Stimulated activated CD8-positive, alpha-beta memory T cell treated with anti-CD3 and anti-CD28 coated beads, Interleukin-12 subunit alpha, Interleukin-12 subunit beta, amount 100 ng/mL, for 24 hours (primary cell): ENCODE measurements at regions not wholly inside any gene's neighbourhood (a gene's known extent, or its start where the extent isn't known, plus 50 kb on each side); places are given as distances from the start of the nearest gene placed in this dataset.
"Not testable (repeated sequence)": the region's sequence is repeated elsewhere in the genome, so short reads cannot be mapped to it uniquely, and the experiment has no call there.

Source experiments
- DNase-seq: peaks from one replicate; pipeline ENCODE4 v3.0.0-alpha.2; 2020; ENCODE audit errors: extremely low read depth

DNA sequence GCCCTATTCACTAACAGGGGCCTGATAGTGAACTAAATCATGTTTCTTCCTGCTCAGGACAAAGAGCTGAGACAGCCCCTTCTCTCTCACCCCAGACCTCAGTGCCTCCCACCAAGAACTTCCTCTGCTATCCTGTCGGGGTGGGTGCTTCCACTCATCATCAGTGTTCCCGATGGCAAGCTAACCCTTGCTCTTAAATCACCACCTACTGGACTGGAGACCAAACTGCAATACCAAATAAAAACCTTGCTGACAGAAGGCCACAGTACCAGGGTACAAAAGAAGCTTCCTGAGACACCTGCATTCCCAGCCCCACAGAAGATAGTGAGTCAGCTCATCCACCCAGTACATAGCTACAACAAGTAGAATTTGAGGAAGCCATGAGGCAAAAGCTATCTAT, 799.5 kb downstream of the LTN1 start:
- no peak for DNase-seq

DNA sequence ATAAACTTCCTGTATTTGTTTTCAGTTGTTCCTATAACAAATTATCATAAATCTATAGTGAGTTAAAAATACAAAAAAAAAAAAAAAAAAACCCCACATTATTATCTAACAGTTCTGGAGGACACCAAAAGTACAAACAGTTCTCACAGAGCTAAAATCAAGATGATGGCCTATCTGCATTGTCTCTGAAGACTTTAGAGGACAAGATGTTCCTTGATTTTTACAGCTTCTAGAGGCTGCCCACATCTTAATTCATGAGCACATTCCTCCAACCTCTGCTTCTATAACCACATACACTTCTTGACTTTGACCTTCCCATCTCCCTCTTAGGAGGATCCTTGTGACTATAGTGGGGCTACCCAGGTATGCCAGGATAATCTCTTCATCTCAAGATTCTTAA, 806.1 kb downstream of the LTN1 start:
- DNase-seq: no peak

DNA sequence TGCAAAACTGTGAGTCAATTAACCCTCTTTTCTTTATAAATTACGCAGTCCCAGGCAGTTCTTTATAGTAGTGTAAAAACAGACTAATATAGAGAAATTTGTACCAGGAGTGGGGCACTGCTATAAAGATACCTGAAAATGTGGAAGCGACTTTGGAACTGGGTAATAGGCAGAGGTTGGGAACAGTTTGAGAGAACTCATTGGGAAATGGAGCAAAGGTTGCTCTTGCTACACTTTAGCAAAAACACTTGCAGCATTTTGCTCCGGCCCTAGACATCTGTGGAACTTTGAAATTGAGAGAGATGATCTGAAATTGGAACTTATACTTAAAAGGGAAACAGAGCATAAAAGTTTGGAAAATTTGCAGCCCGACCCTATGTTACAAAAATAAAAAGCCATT, 810.9 kb downstream of the LTN1 start:
- no peak for DNase-seq

DNA sequence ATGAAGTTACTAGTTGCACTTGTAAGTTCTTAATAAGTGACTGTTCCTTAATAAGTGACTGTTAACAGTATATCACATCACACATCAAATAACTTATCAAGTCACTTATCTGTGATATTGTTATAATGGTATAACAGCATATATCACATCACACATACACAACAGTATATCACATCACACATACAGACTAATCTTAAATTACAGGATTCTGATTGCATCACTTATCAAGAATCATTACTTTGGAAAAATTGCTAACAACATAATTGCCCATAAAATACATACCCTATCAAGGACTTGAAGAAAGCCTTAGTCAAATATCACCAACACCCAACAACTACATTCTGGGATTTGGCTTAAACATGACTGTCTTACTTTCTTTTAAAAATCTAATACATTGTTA, 813.5 kb downstream of the LTN1 start:
- no peak for DNase-seq

DNA sequence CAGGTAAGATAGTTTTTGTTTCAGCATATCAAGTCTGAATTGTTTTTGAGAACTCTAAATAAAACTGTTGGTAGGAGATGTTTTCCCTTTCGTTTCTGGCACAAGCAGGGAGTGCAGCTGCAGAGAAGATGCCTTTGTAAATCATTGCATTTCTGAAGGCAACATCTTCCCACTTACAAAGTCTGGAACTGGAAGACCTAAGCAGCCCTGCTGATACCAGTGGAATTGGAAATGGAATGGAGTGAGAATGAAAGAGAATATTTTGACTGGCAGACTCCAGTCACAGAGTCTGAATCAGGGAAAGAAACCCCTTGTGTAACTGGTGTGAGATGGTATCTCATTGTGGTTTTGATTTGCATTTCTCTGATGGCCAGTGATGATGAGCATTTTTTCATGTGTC, 815.6 kb downstream of the LTN1 start:
- no peak for DNase-seq

DNA sequence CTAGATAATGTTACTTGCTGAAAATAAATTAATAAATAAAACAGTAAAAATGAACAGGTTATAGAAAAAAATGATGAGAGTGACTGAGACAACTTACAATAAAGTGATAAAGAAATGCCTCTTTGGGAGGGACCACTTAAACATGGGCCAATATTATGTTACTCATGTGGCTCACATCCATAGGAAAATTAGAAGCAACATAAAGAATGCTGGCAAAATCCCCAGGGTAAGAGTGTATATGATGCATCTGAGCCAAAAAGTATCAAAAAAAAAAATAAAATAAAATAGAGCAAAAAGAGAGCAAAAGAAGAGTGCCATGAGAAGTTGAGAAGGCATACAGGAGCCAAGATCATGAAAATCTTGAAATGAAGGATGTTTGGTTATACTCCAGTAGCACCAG, 818.0 kb downstream of the LTN1 start:
- no peak for DNase-seq

DNA sequence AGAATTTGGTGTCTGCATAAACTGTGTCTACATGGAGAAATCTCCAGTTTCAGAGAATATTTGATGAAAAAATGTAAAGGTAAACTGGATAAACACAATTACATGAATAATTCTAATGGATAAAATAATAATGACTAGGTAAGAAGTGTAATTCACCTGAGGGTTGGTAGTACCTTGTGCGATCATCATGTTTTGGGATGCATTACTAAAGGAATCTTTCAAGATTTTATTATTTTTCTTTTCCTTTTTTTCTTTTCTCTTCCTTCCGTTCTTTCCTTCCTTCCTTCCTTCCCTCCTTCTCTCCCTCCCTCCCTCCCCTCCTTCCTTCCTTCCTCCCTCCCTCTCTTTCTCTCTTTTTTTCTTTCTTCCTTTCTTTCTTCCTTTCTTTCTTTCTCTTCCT, 818.7 kb downstream of the LTN1 start:
- DNase-seq: no peak

DNA sequence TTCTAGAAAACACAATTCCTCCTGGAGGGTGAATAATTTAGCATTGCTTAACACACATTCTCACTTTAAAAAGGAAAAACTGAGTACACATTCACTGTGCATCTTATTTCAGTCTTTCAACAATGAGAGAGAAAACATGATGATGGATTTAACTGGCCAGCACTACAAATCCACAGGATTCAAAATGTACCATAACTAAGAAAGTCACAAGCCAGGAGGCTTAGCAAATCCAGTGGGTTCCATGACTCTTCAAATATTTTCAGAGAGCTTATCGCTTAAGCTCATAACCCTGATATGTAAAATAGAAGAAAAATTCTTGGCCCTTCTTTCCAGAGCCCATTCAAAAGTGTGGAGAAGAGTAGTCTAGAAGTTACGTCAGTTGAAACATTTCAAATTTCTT, 820.3 kb downstream of the LTN1 start:
- no peak for DNase-seq

DNA sequence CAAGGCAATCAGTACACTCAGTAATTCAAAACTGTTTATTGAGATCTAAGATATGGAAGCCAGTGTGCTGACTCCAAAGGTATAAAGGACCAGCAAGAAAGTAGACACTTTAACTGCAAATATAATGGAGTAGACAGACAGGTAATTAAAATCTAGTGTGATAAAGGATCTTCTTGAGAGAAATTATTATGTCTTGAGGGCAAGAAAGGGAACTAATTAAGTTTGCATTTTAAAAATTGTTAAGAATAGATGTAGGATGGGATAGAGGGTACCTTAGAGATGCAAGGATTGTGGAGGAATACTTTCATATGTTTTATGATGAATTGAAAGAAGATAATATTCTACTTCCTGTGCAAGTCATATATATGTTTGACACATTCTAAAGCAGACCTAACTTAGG, 825.3 kb downstream of the LTN1 start:
- DNase-seq: no peak

DNA sequence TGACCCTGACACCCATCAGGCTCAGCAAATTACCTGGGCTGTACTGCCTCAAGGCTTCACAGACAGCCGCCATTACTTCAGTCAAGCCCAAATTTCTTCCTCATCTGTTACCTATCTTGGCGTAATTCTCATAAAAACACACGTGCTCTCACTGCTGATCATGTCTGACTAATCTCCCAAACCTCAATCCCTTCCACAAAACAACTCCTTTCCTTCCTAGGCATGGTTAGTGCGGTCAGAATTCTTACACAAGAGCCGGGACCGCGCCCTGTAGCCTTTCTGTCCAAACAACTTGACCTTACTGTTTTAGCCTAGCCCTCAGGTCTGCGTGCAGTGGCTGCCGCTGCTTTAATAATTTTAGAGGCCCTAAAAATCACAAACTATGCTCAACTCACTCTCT, 828.2 kb downstream of the LTN1 start:
- DNase-seq: not testable (repeated sequence)

DNA sequence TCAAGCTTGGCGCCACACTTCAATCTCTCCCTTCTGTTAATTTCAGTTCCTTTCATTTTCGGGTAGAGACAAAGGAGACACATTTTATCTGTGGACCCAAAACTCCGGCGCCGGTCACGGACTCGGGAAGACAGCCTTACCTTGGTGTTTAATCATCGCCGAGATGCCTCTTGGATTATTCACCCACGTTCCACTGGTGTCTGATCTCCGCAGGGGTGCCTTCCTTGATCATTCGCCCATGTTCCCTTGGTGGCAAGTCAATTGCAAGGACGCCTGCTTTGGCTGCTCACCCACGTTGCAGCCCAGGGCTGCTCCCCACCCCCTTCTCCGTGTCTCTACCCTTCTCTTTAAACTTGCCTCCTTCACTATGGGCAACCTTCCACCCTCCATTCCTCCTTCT, 830.6 kb downstream of the LTN1 start:
- DNase-seq: not testable (repeated sequence)

DNA sequence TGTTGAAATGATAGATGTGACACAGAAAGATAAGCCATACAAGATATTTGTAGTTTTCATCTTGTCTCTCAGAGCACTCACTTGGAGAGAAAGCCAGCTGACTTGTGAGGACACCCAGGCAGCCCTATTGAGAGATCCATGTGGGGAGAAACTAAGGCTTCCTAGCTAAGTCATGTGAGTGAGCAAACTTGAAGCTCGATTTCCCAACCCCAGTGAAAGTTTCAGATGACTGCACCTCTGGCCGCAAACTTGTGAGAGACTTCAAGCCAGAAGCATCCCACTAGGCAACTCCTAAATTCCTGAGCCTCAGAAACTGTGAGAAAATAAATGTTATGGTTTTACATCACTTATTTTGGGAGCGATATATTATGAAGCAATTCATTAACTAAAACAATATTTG, 832.3 kb downstream of the LTN1 start:
- no peak for DNase-seq

DNA sequence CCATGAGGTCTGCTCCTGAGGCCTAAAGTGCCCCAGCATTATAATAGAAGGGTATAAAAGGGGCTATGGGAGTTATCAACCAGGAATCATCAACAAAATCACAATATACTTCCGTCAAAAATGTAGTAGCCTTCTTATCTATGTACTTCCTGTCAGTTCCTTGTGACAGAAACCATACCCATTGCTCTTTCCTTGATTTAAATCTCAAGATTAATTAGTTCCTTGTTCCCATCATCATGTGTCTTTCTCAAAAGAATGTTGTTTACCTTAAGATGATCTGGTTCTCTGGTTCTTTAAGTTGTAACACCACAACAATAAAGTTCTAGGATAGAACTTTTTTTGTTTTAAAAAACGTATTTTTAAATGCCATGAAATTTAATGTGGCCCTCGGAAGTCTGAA, 833.3 kb downstream of the LTN1 start:
- no peak for DNase-seq

DNA sequence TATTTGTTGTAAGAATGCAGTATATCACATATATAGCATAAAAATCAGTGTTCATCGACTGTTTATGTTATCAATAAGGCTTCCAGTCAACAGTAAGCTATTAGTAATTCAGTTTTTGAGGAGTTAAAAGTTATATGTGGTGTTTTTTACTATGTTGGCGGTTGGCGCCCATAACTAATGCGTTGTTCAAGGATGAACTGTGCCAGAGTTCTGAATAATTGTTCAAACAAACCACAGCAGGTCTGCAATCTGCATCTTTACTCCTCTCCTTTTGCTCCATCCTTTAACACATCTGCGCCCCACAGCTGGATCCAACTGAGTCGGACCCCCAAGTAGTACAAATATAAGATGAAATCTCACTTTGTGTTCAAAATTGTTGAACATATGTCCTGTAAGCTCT, 836.1 kb downstream of the LTN1 start:
- DNase-seq: no peak

DNA sequence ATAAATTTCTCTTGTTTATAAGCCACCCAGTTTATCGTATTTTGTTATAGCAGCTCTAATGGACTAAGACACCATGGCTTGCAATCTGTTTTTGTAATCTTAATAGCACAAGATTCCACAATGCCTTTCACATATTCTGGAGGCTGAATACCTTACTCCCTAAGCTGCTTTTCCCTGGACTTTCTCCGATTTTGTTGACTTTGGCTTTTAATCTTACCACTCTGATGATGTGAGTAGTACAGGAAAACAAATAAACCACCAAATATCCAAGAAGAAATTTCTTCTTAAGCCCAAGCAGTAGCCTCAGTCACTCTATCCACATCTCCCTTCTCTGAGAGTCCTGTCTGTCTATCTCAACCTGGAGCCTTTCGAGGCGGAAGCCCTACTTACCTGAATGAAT, 838.6 kb downstream of the LTN1 start:
- DNase-seq: no peak

DNA sequence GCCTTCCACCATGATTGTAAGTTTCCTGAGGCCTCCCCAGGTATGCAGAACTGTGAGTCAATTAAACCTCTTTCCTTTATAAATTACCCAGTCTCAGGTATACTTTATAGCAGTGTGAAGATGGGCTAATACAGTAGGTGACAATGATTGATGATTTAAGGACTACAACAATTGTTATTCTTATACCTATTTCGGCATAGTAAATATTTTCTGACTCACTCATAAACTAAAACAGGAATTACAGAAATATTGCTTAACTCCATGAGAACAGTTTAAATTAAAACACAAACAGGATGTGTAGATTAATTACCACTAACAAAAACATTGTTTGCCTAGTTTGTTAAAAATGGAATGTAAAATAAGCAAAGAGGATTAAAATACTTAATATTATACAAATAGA, 839.9 kb downstream of the LTN1 start:
- no peak for DNase-seq

DNA sequence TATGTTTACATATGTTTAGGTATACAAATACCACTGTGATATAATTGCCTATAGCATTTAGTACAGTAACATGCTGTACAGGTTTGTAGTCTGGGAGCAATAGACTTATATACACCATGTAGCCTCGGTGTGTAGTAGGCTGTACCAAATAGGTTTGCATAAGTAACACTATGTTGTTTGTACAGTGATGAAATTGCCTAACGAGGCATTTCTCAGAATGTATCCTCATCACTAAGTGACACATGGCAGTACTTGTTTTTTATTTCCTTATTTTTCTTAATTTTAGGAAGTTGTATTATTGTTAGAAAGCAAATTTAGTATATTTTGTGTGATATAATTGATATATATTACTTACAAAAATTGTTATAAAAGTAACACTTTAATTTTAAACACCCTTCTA, 840.9 kb downstream of the LTN1 start:
- DNase-seq: no peak

DNA sequence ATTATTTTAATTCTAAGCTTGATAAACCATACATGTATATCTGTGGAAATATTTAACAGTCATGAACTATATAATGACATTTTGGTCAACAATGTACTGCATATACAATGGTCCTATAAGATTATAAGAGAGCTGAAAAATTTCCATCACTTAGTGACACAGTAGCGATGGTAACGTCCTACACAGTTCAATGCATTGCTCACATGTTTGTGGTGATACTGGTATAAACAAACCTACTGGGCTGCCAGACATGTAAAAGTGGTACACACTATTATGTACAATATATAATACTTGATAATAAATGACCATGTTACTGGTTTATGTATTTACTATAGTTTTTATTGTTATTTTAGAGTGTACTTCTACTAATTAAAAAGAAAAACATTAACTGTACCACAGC, 841.9 kb downstream of the LTN1 start:
- no peak for DNase-seq

DNA sequence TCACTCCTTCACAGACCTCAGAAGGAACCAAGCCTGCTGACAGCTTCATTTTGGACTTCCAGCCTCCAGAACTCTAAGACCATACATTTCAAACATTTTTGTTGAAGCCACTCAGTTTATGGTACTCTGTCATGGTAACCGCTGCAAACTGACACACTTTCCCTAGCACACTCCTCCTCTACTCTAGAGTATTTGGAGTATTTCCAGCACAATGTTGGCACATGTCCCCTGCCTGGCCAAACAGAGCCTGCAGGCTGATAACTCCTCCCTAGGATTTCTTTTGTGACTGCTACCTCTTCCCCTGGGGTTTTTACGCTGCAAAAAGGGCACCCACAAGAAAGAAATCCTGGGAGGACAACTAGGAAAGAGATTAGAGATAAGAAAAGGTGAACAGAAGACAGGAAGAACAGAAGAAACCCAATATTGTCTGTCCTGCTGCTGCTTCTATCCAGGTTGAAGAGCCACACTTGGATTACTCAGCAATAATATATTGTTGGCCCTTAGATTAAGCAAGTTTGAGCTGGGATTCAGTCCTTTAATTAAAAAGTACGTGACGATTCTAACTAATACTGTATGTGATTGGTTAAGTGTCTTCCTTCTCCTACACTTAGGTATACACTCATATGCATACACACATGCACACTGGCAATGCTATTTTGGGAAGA, 844.1 kb downstream of the LTN1 start:
- DNase-seq: no peak

DNA sequence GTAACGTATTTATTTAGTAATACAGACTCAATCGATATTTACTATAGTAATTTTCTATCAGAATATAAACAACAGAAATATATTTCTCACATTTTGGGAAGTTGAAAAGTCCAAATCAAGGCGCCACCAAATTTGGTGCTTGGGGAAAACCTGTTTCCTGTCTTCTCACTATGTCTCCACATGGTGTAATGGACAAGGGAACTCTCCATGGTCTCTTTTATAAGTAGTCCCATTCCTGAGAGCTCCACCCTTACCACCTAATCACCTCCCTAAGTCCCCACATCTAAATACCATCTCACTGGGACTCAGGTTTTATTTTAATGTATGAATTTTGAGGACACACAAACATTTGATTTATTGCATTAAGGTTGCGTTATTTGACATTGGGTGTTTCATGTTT, 848.0 kb downstream of the LTN1 start:
- no peak for DNase-seq

DNA sequence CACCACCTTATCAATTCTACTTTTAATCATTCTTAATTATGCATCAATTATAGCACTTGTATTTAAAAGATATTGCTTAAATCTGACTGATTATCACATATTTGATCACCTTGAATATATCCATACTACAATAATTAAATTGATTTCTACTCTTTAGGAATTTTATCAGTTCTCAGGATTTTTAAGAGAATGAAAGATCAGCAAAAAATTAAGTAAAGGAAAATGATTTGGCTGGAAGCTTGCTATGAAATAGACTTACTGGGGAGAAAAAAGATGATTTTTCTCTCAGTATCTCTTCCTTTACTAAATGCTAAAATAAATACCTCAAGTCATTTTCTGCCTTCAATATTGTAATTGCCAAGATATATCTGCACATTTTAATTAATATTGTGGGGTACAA, 848.6 kb downstream of the LTN1 start:
- DNase-seq: no peak

DNA sequence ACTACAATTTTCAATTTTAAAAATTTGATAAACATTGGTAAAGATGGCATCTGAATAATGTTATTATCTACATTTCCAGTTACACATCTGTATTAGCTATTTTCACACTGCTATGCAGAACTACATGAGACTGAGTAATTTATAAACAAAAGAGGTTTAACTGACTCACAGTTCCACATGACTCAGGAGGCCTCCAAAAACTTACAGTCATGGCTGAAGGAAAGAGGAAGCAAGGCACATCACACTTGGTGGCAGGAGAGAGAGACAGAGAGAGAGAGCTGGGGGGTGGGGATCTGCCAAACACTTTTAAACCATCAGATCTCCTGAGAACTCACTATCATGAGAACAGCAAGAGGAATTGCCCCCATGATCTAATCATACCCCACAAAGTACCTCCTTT, 850.0 kb downstream of the LTN1 start:
- no peak for DNase-seq

DNA sequence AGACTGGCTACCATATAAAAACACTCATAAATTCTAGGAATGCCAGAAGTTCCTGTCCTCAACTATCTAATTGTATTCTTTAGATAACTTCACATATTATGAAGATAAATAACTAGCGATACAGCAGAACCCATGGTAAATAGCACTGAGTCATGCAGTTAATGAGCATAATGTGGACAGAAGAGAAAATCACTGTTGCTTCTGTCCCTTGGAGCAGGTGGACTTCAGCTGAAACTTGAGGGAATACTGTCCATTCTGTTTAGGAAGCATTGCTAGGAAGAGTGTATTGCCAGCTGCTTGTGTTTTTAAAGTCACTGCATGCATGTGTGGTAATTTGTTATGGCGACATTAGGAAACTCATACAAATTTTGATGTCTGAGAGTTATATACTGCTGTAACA, 854.4 kb downstream of the LTN1 start:
- no peak for DNase-seq

DNA sequence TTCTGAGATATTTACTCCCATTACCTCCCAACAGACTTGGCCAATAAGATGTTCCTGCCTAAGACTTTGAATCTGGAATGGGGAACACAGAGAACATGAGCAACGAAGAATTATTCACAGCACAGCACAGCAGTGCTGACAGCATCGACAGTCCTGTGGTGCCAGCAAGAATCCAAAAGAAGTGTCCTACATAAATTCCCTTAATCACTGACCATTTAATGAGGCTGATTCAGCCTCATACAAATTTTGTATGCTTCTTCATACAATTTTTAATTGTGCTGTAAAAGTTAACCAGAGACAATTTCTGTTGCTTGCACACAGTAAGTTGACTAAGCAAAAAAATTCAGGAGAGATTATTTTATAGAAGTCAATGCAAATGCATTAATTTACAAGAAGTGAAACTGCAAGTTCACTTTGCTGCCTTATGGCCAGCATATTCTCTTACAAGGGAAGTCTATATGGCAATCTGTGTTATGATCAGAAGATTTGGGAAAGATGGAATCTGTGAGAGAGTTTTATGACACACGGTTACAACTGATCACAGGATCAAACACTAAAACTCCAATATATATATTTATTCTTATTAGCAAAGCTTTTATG, 855.9 kb downstream of the LTN1 start:
- no peak for DNase-seq
